HG03103 (cell line): ENCODE measurements at regions not wholly inside any gene's neighbourhood (a gene's known extent, or its start where the extent isn't known, plus 50 kb on each side); places are given as distances from the start of the nearest gene placed in this dataset.

Experiments used
- ATAC-seq: cut with Tn5 transposase; IDR thresholded peaks from one replicate; pipeline ENCODE4 v1.9.1; 2021; ENCODE audit warnings: low read depth; ENCODE audit not compliant: unreplicated experiment

GRCh38 chr5:174356536-174356935 lies 311.0 kb downstream of the NSG2 start:
- ATAC-seq: no peak

- no peak for ATAC-seq
Measured at GRCh38 chr5:174358276-174358675, 312.8 kb downstream of the NSG2 start.

GRCh38 chr5:174359071-174359470 lies 313.6 kb downstream of the NSG2 start:
- no peak for ATAC-seq

GRCh38 chr5:174362514-174362913 lies 317.0 kb downstream of the NSG2 start:
- no peak for ATAC-seq

- ATAC-seq: no peak
Measured at GRCh38 chr5:174363934-174364333, 318.4 kb downstream of the NSG2 start.

- no peak for ATAC-seq
Measured at GRCh38 chr5:174364676-174365075, 319.2 kb downstream of the NSG2 start.

GRCh38 chr5:174371600-174372094 lies 326.1 kb downstream of the NSG2 start:
- ATAC-seq: no peak

GRCh38 chr5:174374206-174374605 lies 328.7 kb downstream of the NSG2 start:
- no peak for ATAC-seq

GRCh38 chr5:174376056-174376455 lies 330.6 kb downstream of the NSG2 start:
- no peak for ATAC-seq

GRCh38 chr5:174376726-174377373 lies 331.3 kb downstream of the NSG2 start:
- ATAC-seq: peak; percentile 51

GRCh38 chr5:174378121-174378874 lies 332.8 kb downstream of the NSG2 start:
- no peak for ATAC-seq

- no peak for ATAC-seq
Measured at GRCh38 chr5:174380311-174380710, 334.8 kb downstream of the NSG2 start.

- ATAC-seq: no peak
Measured at GRCh38 chr5:174381241-174381640, 335.7 kb downstream of the NSG2 start.

GRCh38 chr5:174383210-174384167 lies 338.0 kb downstream of the NSG2 start:
- ATAC-seq: no peak

GRCh38 chr5:174384509-174384947 lies 339.0 kb downstream of the NSG2 start:
- no peak for ATAC-seq

- ATAC-seq: no peak
Measured at GRCh38 chr5:174386306-174386705, 338.1 kb upstream of the MSX2 start.

GRCh38 chr5:174386846-174387245 lies 337.5 kb upstream of the MSX2 start:
- ATAC-seq: no peak

GRCh38 chr5:174387448-174387847 lies 336.9 kb upstream of the MSX2 start:
- ATAC-seq: no peak

- no peak for ATAC-seq
Measured at GRCh38 chr5:174392892-174393291, 331.5 kb upstream of the MSX2 start.

GRCh38 chr5:174396541-174396940 lies 327.8 kb upstream of the MSX2 start:
- ATAC-seq: no peak

- no peak for ATAC-seq
Measured at GRCh38 chr5:174397206-174397605, 327.2 kb upstream of the MSX2 start.
